GM12878 (cell line): ENCODE measurements at regions not wholly inside any gene's neighbourhood (a gene's known extent, or its start where the extent isn't known, plus 50 kb on each side); places are given as distances from the start of the nearest gene placed in this dataset.

ENCODE experiments used
- ATAC-seq: fragments of 200-7000 bp; cut with Tn5 transposase; 3 replicates; pipeline ENCODE4 v1.9.1; 2020; ENCODE audit warnings: mild to moderate bottlenecking, moderate library complexity
- BruUV-seq: library from RNA; stranded (reverse); fragments of 400-500 nt; replicated peaks from 2 replicates; lab custom pipeline; 2021; lab: Mats Ljungman, UMichigan
- CTCF ChIA-PET: fragments of 300-600 bp; sonication (Branson Sonifier 250); formaldehyde crosslinking; extraction: SDS; loops from one replicate; lab custom pipeline; 2021; ENCODE audit warnings: inconsistent platforms; lab: Yijun Ruan, JAX
- POLR2A ChIA-PET: fragments of 350-600 bp; formaldehyde crosslinking; extraction: SDS; loops from one replicate; lab custom pipeline; 2021; ENCODE audit warnings: inconsistent platforms; lab: Charles Lee
- RAD21 ChIA-PET: fragments of 300-600 bp; sonication (Branson Sonifier 250); formaldehyde crosslinking; loops from one replicate; lab custom pipeline; 2023; ENCODE audit warnings: antibody characterized with exemption; ENCODE audit not compliant: unreplicated experiment; lab: Charles Lee
- SMC1A ChIA-PET: fragments of 300-600 bp; sonication (Branson Sonifier 250); formaldehyde crosslinking; loops from one replicate; lab custom pipeline; 2023; ENCODE audit not compliant: unreplicated experiment, uncharacterized antibody; lab: Charles Lee
- DNase-seq: peaks from one replicate; pipeline ENCODE4 v3.0.0-alpha.2; 2011; ENCODE audit warnings: low read depth, low spot score
- FAIRE-seq: peaks from 3 replicates; lab custom pipeline; 2011; peaks lifted over from hg19 to GRCh38; lab: Jason Lieb, UNC
- H2AFZ ChIP-seq: 2 replicates; pipeline ENCODE4 v1.6.0; 2011; ENCODE audit warnings: low read depth, low read length, control low read depth; ENCODE audit not compliant: control insufficient read depth
- H3K27ac ChIP-seq: 2 replicates; pipeline ENCODE4 v1.5.1; 2011; ENCODE audit warnings: control low read depth; ENCODE audit not compliant: control insufficient read depth, insufficient read depth
- H3K27me3 ChIP-seq, 2 experiments: replicated peaks in 1 of 2; 2 replicates each; pipeline versions ENCODE4 v1.6.0 to v1.6.1; 2011; ENCODE audit warnings: low read length in 1 of 2; ENCODE audit not compliant: control insufficient read depth in 2 of 2, insufficient read depth in 2 of 2
- H3K36me3 ChIP-seq, 2 experiments: 2 replicates each; pipeline ENCODE4 v1.5.1; 2011; ENCODE audit warnings: low read length in 1 of 2; ENCODE audit not compliant: control insufficient read depth in 2 of 2, insufficient read depth in 2 of 2
- H3K4me1 ChIP-seq: 2 replicates; pipeline ENCODE4 v1.6.1; 2011; ENCODE audit warnings: mild to moderate bottlenecking, low read length, moderate library complexity, mixed read lengths; ENCODE audit not compliant: control insufficient read depth, insufficient read depth
- H3K4me2 ChIP-seq: 2 replicates; pipeline ENCODE4 v1.6.0; 2011; ENCODE audit warnings: control low read depth; ENCODE audit not compliant: control insufficient read depth, insufficient read depth
- H3K4me3 ChIP-seq: fragments of 200-600 bp; sonication (generic); 2 replicates; pipeline ENCODE4 v1.5.1; 2016
- H3K79me2 ChIP-seq: 2 replicates; pipeline ENCODE4 v1.6.0; 2011; ENCODE audit warnings: low read length; ENCODE audit not compliant: control insufficient read depth, insufficient read depth
- H3K9ac ChIP-seq: 2 replicates; pipeline ENCODE4 v1.8.0; 2011; ENCODE audit warnings: low read length, control low read depth, mixed read lengths; ENCODE audit not compliant: control insufficient read depth, insufficient read depth
- H3K9me3 ChIP-seq: replicated peaks from 3 replicates; pipeline ENCODE4 v1.5.1; 2011; ENCODE audit warnings: mild to moderate bottlenecking, low read length; ENCODE audit not compliant: control insufficient read depth, insufficient read depth
- H4K20me1 ChIP-seq: 2 replicates; pipeline ENCODE4 v1.6.0; 2011; ENCODE audit not compliant: control insufficient read depth, insufficient read depth
- CEBPB ChIP-seq, 2 experiments: fragments of 150-350 bp in 1 of 2; IDR thresholded peaks; 2 replicates each; pipeline ENCODE4 v1.6.1; 2012 to 2014; ENCODE audit warnings: low read depth in 2 of 2, low read length in 2 of 2, borderline replicate concordance in 1 of 2, inconsistent platforms in 1 of 2
- EZH2 ChIP-seq: IDR thresholded peaks from 2 replicates; pipeline ENCODE4 v1.6.1; 2012; ENCODE audit warnings: low read depth, mild to moderate bottlenecking, control low read depth, inconsistent platforms, low read length, borderline replicate concordance; ENCODE audit not compliant: control insufficient read depth
- MLLT1 ChIP-seq: fragments of 450-650 bp; IDR thresholded peaks from 2 replicates; pipeline ENCODE4 v1.6.1; 2016; ENCODE audit warnings: mild to moderate bottlenecking
- MYC ChIP-seq: IDR thresholded peaks from 2 replicates; pipeline ENCODE4 v1.6.1; 2011; ENCODE audit warnings: mild to moderate bottlenecking, low read length, moderate library complexity, inconsistent platforms; ENCODE audit not compliant: insufficient read depth, insufficient replicate concordance, insufficient read length, severe bottlenecking
- PBX3 ChIP-seq: IDR thresholded peaks from 2 replicates; pipeline ENCODE4 v1.6.1; 2011; ENCODE audit warnings: mild to moderate bottlenecking, low read depth, low read length, moderate library complexity; ENCODE audit not compliant: insufficient replicate concordance
- RAD51 ChIP-seq: fragments of 450-650 bp; IDR thresholded peaks from 2 replicates; pipeline ENCODE4 v1.6.1; 2016; ENCODE audit warnings: moderate library complexity, mild to moderate bottlenecking, inconsistent platforms
- ZBED1 ChIP-seq: IDR thresholded peaks from 2 replicates; pipeline ENCODE4 v1.6.1; 2016; ENCODE audit warnings: borderline replicate concordance
- WGBS: methylation state at CpG from one replicate; pipeline ENCODE4 v1.1.6; 2016; ENCODE audit warnings: low lambda C conversion rate; ENCODE audit not compliant: insufficient replicate concordance, insufficient coverage; ENCODE audit errors: missing lambda C conversion rate; 5-methylcytosine and 5-hydroxymethylcytosine counted together
- in situ Hi-C: fragments of 300-500 bp; cut with MboI; formaldehyde crosslinking; loops from 9 replicates; pipeline ENCODE4 v1.14.3; 2018; ENCODE audit warnings: mixed read lengths
- intact Hi-C: fragments of 100-400 bp; cut with micrococcal nuclease; formaldehyde crosslinking; loops from one replicate; pipeline ENCODE4 v1.14.2; 2022; ENCODE audit not compliant: unreplicated experiment
- TF ChIP-seq, protein P1 (sequence below): IDR thresholded peaks from 2 replicates; pipeline ENCODE4 v1.6.1; 2012; ENCODE audit warnings: mild to moderate bottlenecking, low read depth, low read length

DNA sequence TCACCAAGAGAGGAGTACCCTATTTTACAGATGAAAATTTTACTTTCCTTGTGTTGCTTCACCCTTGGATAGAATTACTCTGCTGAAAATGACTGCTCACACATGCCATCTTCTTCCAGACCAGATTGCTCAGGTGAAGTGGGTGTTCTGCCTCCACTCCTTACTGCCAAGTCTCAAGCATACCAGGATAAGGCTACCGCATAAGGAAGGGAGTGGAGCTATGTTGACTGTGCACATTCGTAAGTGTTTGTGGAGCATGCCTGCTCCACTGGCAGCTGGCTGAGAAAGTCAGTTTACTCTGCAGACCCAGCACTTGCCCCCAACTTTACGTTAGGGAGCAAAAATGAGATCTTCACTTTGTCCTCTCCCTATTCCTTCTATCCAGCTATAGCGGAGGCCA is 405.0 kb upstream of the DDX18 start:
- H3K9ac ChIP-seq: no peak overlapping the region
- SMC1A ChIA-PET: no interaction called here
- H3K4me3 ChIP-seq: no peak overlapping the region
- no peak overlapping the region for H3K4me2 ChIP-seq
- no peaks in the 10 kb centered on the region for H4K20me1 ChIP-seq
- H3K79me2 ChIP-seq: no peaks in the 10 kb centered on the region
- no peaks in the 10 kb centered on the region for H3K27me3 ChIP-seq
- RAD21 ChIA-PET: no interaction called here
- H3K9me3 ChIP-seq: no peaks in the 10 kb centered on the region
- WGBS: 51% methylated on average over 4 of the region's 4 CpGs
- DNase-seq (no peak), ATAC-seq (no peak), FAIRE-seq (no peak)
- H3K36me3 ChIP-seq: no peaks in the 10 kb centered on the region
- in situ Hi-C loops (no loop called here), intact Hi-C loops (no loop called here)
- no peaks in the 10 kb centered on the region for H3K4me1 ChIP-seq
- POLR2A ChIA-PET: no interaction called here
- no peak overlapping the region for H2AFZ ChIP-seq
- TF ChIP-seq MYC (no peak), ZBED1 (no peak), RAD51 (no peak), EZH2 (no peak), CEBPB (IDR thresholded peaks at IDR 0.05; ENCODE audit: borderline replicate concordance in 1 of 2, low read depth in 2 of 2, low read length in 2 of 2) (no peak), MLLT1 (no peak)
- CTCF ChIA-PET: no interaction called here
- H3K27ac ChIP-seq: no peak overlapping the region
- BruUV-seq: no TSS peak

GRCh38 chr2:117411983-117412382 is 402.5 kb upstream of the DDX18 start:
- ChIA-PET RAD21 (no interaction called here), SMC1A (no interaction called here), CTCF (no interaction called here), POLR2A (no interaction called here)
- ATAC-seq (no peak), DNase-seq (no peak), FAIRE-seq (no peak)
- no peak overlapping the region for H3K4me3 ChIP-seq
- in situ Hi-C loops: no loop called here
- H3K4me2 ChIP-seq: no peak overlapping the region
- BruUV-seq: no TSS peak
- no peaks in the 10 kb centered on the region for H3K27me3 ChIP-seq
- H2AFZ ChIP-seq: no peak overlapping the region
- no peaks in the 10 kb centered on the region for H3K4me1 ChIP-seq
- no peak overlapping the region for H3K27ac ChIP-seq
- TF ChIP-seq PBX3 (no peak), CEBPB (IDR thresholded peaks at IDR 0.05; ENCODE audit: borderline replicate concordance in 1 of 2, low read depth in 2 of 2, low read length in 2 of 2) (no peak)
- TF ChIP-seq, protein P1, sequence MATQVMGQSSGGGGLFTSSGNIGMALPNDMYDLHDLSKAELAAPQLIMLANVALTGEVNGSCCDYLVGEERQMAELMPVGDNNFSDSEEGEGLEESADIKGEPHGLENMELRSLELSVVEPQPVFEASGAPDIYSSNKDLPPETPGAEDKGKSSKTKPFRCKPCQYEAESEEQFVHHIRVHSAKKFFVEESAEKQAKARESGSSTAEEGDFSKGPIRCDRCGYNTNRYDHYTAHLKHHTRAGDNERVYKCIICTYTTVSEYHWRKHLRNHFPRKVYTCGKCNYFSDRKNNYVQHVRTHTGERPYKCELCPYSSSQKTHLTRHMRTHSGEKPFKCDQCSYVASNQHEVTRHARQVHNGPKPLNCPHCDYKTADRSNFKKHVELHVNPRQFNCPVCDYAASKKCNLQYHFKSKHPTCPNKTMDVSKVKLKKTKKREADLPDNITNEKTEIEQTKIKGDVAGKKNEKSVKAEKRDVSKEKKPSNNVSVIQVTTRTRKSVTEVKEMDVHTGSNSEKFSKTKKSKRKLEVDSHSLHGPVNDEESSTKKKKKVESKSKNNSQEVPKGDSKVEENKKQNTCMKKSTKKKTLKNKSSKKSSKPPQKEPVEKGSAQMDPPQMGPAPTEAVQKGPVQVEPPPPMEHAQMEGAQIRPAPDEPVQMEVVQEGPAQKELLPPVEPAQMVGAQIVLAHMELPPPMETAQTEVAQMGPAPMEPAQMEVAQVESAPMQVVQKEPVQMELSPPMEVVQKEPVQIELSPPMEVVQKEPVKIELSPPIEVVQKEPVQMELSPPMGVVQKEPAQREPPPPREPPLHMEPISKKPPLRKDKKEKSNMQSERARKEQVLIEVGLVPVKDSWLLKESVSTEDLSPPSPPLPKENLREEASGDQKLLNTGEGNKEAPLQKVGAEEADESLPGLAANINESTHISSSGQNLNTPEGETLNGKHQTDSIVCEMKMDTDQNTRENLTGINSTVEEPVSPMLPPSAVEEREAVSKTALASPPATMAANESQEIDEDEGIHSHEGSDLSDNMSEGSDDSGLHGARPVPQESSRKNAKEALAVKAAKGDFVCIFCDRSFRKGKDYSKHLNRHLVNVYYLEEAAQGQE: no peak
- WGBS: 31% methylated on average over 4 of the region's 4 CpGs
- no peaks in the 10 kb centered on the region for H4K20me1 ChIP-seq
- no peaks in the 10 kb centered on the region for H3K36me3 ChIP-seq
- no peaks in the 10 kb centered on the region for H3K9me3 ChIP-seq
- H3K79me2 ChIP-seq: no peaks in the 10 kb centered on the region
- no peak overlapping the region for H3K9ac ChIP-seq
- intact Hi-C loops: no loop called here
